GM03348 (cell line): ENCODE measurements at regions not wholly inside any gene's neighbourhood (a gene's known extent, or its start where the extent isn't known, plus 50 kb on each side); places are given as distances from the start of the nearest gene placed in this dataset.

Experiments used
- DNase-seq: peaks from one replicate; pipeline ENCODE4 v3.0.0; 2012; ENCODE audit warnings: low spot score

DNA sequence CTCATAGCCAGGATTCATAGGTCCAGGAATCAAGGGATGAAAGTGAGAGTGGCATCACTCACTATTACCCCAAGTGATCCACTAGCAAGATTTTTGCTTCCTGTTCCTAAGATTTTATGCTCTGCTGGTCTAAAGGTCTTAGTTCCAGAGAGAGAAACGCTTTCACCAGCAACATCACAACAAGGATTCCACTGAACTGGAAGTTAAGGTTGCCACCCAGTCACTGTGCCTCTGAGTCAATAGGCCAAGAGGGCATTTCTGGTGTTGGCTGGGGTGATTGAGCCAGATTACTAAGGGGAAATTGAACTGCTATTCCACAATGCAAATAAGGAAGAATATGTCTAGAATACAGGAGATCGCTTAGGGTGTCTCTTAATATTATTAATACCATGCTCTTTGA lies 142.5 kb upstream of the ARID2 start:
- DNase-seq, result no peak

DNA sequence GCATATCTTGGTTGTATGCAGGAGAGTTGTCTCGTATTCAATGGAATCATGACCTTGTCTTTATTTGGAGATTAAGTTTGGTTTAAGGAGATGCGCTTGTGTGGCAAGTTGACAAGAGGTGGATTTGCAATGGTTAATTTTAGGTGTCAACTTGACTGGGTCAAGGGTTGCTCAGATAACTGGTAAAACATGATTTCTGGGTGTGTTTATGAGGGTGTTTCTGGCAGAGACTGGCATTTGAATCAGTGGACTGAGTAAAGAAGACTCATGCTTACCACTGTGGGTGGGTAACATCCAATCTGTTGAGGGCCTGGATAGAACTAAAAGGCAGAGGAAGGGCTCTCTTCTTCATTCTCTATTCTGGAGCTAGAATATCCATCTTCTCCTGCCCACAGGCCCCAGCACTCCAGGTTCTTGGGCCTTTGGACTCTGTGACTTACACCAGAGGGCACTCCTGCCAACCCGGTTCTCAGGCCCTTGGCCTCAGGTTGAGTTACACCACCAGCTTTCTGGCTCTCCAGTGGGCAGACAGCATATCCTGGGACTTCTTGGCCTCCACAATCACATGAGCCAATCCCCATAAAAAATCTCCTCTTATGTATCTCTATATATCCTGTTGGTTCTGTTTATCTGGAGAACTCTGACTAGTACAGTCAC lies 141.5 kb upstream of the ARID2 start:
- DNase-seq, result no peak

DNA sequence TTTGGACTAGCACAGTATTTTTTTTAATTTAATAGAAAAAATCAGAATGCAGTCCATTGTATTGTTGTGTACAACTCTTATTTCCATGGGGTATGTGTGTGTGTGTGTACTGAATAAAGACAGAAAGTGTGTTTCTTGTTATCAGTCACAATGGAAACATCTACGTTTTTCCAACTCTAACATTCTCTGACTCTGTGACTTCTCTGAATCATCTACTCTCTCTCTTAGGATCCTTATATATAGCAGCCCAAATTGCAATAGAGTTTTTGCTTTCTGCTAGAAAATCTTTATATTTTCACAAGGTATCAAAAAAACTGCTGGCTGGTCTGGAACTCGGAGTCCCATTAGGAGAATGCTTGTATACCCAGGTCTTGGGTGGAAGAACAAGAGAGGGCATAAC lies 138.9 kb upstream of the ARID2 start:
- no peak for DNase-seq

DNA sequence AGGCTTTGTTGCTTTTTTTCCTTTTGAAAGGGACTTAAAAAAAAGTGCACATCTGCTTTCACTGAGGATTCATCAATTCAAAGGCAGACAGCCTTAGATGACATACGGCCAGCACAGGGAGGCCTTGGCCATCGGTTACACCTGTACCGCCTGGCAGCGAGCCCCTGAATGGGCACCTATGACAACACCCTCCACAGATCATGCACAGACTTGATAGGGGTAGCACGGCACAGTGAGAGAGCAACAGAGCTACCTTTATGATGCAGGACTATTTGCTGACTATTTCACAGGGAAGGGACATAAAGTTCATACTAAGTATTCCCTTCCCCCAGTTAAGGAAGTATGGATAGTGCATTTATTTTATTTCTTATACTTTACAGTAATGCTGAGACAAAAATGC lies 137.9 kb upstream of the ARID2 start:
- DNase-seq, result no peak

DNA sequence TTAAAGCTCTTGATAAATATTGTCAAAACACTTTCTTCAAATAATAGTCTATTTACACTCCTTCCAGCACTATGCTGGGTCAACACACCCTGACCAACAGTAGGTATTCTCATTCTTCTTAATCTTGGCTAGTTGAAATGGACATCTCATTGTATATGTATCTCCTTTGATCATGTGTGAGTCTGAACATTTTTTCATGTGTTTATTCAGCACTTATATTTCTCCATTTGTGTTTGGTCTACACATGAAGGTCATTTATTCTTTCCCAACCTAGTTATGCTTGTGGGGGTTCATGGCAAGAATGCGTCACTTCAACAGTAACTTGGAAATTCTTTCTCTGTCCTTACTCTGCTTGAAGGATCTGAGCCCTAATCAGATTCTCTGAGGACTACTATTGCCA lies 133.1 kb upstream of the ARID2 start:
- no peak for DNase-seq

DNA sequence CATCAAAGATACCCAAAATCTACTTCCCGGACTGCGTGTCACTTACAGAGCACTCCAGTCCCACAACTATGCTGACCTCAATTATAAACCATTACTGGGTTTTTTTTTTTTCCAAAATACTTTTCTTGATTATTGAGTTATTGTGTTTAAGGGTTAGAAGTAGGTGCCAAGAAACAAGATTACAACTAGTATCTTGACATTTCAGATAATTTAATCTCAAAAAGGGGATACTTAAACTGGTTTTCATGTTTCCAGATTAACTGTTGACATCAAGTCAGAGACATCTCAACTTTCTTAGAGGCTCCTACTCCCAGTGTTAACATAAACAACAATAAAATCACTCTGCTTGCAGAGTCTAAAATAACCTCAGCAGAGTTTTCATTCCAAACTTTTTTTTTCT lies 131.2 kb upstream of the ARID2 start:
- no peak for DNase-seq

DNA sequence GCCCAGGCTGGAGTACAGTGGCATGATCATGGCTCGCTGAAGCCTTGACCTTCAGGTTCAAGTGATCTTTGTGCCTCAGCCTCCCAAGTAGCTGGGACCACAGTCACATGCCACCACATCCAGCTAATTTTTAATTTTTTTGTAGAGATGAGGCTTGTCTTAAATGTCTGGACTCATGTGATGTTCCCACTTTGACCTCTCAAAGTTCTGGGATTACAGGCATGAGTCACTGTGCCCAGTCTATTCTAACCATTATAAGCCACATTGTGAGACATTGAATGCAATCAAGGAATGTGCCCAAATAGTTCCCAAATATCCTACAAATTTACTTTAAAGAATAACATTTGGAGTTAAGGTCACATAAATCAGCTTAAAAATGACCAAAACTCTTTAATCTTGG lies 130.7 kb upstream of the ARID2 start:
- DNase-seq, result no peak

DNA sequence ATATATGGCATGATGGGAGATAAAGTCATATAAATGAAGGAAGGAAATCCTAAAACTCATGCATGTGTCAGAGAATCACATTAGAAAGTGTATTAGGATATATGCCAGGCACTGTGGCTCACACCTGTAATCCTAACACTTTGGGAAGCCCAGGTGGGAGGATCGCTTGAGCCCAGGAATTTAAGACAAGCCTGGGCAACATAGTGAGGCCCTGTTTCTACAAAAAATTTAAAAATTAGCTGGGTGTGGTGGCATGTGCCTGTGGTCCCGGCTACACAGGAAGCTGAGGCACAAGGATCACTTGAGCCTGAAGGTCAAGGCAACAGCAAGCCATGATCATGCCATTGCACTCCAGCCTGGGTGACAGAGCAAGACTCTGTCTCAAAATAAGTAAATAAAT lies 130.3 kb upstream of the ARID2 start:
- no peak for DNase-seq

DNA sequence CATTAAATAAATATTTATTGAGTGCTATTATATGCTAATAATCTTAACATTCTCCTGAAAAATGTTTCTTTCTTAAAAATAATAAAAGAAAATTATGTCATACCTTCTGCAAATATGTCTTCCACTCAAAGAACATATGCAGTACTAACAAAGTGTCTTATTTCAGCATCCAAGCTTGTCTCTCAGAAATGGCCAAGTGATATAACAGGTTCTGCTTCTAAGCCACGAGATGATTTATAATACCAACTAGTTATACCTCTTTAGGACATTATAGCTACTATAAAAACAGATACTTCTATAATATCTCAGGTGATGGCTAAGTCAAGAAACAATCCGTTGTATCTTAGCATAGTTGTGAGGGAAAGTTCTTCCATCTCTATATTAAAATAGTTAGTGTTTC lies 128.1 kb upstream of the ARID2 start:
- DNase-seq, result no peak

DNA sequence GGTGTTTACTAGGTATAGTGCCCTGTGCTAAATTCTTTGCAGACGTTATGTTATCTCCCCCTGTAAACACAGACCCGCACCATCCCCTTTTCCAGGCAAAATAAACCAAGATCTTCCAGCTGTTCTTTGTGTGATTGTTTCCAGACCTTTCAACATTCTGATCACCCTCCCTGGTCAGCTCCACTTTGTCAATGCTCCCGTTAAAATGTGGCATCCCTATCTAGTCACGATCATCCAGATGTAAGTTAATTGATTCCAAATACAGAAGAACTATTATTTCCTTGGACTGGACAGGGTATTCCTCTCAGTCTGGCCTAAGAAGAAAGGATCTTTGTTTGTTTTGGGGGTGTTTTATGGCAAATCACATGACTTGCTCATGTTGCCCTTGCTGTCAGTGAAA lies 127.6 kb upstream of the ARID2 start:
- DNase-seq, result no peak

DNA sequence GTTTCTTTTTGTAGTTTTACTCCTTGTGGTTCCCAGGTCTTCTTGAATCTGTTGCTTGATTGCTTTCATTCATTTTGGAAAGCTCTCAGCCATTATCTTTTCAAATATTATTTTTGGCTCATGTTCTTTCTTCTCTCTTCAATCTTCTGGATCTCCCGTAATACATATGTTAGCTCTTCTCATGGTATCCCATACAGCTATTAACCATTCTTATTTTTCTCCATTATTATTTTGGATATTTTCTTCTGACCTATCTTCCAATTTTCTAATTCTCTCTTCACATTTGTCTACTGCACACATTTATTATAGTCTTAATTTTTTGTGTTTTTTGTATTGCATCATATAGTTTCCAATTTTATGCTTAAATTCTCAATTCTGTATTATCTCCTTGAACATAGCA lies 123.9 kb upstream of the ARID2 start:
- no peak for DNase-seq

DNA sequence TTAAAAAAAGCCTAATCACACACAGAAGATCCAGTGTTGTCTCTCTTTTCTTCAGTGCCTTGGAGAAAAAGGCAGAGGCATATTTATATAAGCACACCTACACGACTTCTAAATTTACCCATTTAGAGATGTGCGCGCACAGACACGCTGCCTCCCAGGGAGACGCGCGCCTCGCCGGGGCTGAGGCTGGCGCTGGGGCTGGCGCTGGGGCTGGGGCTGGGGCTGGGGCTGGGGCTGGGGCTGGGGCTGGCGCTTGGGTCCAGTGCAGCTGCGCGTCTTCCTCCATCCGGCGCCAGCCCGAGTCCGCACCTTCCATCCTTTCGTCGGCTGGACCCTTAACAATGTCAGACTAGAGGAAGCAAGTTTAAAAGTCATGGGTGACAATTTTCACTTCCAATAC lies 118.4 kb upstream of the ARID2 start:
- no peak for DNase-seq

DNA sequence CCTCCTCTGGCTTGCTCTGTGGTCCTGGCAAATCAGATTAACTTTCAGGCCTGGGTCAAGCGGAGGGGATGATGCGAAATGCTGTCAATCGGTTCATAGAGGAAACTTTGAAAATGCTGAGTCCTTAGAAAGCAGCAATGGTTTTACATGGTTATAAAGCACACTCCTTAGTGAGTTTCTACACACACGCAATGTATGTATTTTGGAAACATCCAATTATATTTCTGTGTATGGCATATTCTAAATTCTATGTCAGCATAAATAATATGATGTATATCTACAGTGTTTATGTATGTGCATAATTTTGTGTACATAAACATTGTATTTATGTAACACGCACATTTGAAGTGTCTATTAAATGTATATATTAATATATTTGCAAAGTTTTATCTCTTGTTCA lies 118.0 kb upstream of the ARID2 start:
- DNase-seq, result no peak

DNA sequence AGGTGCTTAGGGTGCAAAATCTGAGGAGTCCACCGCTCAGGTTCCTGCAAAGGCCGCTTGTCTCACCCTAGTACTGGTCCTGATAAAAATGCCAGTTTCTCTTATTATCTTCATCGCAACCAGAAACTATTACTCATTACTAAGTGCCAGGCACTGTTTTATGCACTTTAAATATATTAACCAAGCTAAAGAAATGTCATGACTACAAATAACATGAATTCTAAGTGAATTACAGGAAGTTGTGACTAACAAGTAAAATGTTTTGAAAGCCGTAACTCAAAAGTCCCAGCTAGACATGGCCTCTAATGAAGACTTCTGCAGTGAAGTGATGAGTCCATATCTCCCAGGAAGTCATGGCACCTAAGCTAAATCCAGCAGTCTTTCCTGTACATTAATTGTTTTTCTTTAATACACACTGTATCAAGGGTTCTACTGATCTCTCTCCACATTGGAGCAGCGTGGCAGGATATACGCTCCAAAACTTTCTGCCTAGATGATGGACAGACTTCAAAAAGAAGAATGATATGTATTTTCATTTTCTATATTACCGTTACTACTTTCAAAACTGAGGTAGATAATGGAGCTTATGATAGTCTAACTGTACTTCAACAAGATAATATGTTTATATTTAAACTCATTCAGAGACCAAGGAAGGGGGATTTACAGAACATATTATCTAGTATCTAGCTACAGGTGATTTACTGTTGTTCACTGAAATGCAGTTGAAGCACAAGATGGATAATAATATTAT lies 117.3 kb upstream of the ARID2 start:
- no peak for DNase-seq

DNA sequence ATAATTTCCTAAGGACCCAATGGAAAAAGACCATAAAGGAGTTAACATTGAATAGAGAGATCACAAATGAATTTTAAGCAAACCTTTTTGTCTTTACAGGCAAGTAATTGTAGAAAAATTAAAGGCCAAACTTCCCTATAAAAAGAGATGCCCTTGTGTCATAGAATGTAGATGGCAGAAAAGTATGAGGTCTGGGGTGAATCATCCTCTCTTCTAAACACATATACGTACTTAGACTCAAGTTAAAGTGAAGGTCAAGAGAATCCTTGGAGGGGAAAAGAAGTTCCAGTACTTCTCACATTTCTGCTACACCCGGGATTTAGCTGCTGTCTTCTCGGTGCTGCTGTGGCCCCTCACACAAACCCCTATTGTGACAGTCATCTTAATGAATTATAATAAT lies 116.2 kb upstream of the ARID2 start:
- DNase-seq, result no peak

DNA sequence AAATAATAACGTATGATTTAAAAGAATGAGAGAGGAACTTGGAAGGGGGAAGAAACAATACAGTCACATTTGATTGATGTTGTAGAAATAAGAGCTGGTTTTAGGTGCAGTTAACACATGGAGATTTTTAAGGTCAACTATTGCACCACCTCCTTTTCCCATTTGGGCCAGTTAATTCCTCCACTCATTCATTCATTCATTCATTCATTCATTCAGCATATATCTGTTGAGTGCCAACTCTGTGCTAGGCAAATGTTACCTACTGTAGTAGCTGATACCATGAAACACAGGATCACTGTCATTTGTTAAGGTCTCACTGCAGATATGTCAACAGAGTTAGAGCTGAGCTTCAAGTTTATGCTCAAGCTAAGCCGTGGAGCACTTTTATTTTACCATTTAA lies 115.7 kb upstream of the ARID2 start:
- no peak for DNase-seq

DNA sequence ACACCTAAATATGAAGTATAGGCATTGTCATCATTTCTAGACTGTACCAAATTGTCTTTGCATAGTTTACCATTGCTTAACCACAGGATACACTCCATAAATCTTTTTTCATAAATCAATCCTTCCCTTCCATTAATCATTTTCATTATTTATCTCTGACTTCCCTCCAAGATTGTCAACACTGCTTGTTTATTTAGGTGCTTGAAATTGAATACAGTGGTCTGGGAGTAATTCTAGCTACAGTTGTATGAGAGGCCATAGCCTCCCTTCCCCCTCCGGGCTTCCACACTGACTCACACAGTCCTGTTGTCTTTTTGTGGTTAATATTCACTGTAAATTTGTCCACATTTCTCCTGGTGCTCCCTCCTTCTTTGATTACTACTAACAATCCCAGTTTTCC lies 114.2 kb upstream of the ARID2 start:
- peak; percentile 50 for DNase-seq

DNA sequence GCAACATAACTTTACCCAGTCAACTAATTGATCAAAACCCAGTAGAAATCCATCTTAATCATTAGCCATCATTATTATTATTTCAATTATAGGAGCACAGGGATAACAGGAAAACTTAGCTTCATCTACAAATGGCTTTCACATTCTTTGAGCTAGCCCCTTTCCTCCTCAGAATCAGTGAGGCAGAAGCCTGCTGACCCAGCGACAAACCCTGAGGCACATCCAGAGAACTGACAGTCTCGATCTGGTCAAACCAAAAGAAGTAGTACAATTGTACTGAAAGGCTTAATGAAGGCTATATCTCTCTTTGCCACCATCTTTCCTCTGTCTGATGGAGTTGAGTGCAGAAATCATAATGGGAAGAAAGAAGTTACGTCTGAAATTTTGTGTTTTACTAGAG lies 109.8 kb upstream of the ARID2 start:
- DNase-seq, result no peak

DNA sequence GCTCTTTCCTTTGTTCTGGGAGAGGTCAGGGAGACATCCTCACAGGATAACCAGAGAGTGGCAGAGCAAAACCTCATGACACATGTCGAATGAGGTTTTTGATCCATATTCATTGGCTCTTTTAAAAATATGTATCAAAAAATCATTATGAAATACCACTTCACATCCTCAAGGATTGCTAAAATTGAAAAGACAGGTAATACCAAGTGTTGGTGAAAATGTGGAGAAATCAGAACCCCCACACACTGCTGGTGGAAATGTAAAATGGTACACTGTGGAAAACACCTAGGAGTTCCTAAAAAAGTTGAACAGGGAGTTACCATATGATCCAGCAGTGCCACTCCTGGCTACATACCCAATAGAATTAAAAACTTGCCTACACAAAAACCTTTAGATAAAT lies 107.8 kb upstream of the ARID2 start:
- no peak for DNase-seq

DNA sequence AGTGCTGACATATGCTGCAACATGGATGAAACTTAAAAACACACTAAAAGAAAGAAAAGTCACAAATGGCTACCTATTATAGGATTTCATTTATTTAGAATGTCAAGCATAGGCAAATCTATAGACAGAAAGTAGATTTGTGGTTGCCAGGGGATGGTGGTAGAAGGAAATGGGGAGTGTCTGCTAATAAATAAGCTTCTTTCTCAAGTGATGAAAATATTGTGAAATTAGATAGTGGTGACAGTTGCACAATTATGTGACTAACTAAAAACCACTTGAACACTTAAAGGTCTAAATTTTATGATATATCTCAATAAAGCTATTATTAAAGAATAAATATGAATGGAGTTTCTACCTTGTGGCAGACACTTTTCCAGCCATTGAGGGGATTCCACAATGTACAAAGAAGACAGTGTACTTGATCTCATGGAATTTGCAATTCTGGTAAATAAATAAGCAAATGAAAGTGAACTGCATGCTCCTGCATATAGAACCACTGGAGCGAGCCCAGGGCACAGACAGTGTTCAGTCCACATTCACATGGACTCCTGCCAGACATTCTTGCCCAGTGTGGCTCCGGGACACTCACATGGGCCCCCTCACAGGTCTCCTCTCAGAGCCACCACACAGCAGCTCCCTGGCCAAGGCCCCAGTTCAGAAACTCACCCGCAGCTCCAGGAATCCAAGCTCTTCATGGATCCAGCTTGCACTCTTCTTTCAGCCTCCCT lies 107.1 kb upstream of the ARID2 start:
- no peak for DNase-seq

DNA sequence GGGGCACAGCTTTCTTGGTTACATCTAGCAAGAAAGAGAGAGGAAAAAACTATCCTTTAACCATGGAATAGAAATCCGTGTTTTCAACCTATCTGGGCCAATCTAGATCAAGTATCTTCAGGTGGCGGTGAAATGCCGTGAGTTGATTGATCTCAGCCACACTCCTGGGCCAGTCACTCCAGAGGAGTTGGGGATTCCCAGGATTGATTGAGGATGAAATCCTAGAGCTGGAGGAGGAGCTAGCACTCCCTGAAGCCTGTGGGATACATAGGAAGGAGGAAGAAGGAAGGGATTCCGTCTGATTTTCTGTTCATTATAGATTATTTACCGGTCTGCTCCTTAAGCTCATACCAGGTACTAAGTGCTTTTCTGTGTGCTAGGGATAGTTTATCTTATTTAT lies 106.3 kb upstream of the ARID2 start:
- DNase-seq, result no peak

DNA sequence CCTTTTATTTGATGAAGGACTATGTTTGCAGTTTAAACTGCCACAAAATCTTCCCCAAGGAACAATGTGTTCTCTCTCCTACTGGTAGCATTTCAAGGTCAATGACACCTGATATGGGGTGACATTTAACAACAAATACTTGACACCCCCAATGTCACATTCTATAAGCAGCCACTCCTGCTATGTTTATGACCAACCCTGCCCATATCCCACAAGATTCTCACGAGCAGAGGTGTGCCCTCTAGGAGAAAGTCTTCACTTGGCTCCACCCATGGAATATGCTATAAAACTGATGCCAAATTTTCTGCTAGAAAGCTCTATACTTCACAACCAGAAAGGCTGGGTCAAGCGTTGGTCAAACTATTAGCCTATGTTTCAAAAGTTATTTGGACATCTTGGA lies 105.6 kb upstream of the ARID2 start:
- DNase-seq, result no peak

DNA sequence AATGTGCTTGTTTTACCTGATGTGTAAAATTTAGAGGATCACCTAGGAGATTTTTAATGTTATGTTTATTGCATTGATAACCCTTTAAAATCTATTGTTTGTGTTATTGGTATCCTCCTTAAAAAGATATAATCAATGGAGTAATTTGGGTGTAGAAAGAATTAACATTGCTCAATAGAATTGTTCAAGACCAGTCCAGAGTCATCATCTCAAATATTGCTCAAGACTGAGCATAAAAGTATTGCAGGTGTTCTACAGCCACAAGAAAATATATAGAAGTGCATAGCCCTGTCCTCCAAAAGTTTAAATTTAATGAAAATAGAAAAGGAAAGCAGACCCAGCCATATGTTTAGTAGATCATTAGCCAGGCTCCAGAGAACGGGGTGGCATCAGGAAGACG lies 102.5 kb upstream of the ARID2 start:
- no peak for DNase-seq
